ENCODE measurements at regions not wholly inside any gene's neighbourhood (a gene's known extent, or its start where the extent isn't known, plus 50 kb on each side); places are given as distances from the start of the nearest gene placed in this dataset.

DNA sequence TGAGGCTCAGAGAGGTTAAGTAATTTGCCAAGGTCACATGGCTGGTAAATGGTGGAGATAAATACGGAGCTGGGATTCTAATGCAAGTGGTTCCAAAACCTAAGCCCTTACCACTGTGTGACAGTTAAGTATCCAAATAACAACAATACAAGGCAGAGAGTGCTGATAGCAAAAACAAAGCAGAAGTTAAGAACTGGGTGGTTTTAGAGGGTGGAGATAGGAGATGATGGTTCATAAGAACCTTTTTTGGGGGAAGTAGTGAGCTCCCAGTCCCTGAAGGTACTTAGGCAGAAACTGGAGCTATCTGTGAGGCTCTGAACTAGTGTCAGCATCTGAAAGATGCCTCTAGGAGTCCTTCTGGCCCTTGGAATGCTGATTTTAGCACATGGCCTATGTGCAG lies 56.2 kb upstream of the UBE2L5 start:
- no peak overlapping the region for H3K4me3 ChIP-seq (ENCODE audit: low read depth, low read length)
- TF ChIP-seq, protein P1, sequence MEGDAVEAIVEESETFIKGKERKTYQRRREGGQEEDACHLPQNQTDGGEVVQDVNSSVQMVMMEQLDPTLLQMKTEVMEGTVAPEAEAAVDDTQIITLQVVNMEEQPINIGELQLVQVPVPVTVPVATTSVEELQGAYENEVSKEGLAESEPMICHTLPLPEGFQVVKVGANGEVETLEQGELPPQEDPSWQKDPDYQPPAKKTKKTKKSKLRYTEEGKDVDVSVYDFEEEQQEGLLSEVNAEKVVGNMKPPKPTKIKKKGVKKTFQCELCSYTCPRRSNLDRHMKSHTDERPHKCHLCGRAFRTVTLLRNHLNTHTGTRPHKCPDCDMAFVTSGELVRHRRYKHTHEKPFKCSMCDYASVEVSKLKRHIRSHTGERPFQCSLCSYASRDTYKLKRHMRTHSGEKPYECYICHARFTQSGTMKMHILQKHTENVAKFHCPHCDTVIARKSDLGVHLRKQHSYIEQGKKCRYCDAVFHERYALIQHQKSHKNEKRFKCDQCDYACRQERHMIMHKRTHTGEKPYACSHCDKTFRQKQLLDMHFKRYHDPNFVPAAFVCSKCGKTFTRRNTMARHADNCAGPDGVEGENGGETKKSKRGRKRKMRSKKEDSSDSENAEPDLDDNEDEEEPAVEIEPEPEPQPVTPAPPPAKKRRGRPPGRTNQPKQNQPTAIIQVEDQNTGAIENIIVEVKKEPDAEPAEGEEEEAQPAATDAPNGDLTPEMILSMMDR (IDR thresholded peaks at IDR 0.05; ENCODE audit: low read depth, low read length, missing control alignments), result no peak
- DNase-seq (ENCODE audit: low read depth), result no peak

DNA sequence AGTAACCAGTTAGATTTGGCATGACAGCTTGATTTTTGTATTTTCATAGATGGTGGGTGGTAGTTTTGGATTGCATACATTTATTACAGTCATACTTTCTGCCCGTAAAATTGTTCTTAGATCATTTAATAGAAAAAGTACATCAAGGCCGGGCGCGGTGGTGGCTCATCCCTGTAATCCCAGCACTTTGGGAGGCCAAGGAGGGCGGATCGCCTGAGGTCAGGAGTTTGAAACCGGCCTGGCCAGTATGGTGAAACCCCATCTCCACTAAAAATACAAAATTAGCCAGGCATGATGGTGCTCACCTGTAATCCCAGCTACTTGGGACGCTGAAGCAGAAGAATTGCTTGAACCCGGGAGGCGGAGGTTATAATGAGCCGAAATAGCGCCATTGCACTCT lies 55.0 kb upstream of the UBE2L5 start:
- no peak overlapping the region for H3K4me3 ChIP-seq (ENCODE audit: low read depth, low read length)
- no peak for DNase-seq (ENCODE audit: low read depth)
- TF ChIP-seq, protein P1 (IDR thresholded peaks at IDR 0.05; ENCODE audit: low read depth, low read length, missing control alignments), result no peak

DNA sequence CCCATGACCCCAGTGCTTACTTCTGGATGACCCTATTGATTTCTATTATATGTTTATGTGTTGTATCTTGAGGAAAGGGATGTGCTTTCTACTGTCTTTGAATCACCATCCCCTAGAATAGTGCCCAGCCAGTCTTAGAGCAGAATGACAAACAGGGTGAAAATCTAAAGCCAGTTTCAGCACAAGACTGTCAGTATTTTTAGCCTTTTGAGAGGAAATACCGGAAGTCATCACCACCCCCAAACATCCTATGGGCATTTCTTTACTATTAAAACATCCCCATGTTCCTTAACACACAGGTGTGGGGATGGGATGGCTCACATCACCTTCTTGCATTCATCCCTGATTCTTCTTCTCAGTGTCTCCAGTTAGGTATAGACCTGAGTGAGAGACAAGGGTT lies 52.1 kb upstream of the UBE2L5 start:
- TF ChIP-seq, protein P1 (IDR thresholded peaks at IDR 0.05; ENCODE audit: low read depth, low read length, missing control alignments), result no peak
- no peak for DNase-seq (ENCODE audit: low read depth)
- no peak overlapping the region for H3K4me3 ChIP-seq (ENCODE audit: low read depth, low read length)

DNA sequence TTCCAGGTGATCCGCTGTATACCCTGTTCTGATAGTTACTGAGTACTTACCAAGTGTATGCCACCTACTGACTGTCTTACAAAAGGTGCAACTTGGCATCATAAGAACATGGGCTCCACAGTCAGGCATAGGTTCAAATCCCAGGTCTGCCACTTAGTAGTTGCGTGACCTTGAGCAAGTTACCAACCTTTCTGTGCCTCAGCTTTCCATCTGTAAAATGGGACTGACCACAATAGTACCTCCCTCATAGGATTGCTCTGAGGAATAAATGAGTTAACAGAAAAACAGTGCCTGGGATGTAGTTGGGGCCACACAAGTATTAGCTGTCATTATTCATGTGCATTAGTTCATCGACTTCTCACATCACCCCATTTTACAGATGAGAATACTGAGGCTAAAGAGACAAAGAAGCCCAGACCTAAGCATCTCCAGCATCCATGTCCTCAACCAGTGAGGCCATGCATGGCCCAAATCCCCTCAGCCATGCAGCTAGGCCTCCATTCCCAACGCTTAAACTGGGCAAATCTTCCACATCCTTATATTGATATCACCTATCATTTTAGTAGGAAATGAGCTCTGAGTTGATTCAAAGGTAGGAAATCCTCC lies 51.3 kb upstream of the UBE2L5 start:
- TF ChIP-seq, protein P1 (IDR thresholded peaks at IDR 0.05; ENCODE audit: low read depth, low read length, missing control alignments), result no peak
- H3K4me3 ChIP-seq (ENCODE audit: low read depth, low read length), result no peak overlapping the region
- no peak for DNase-seq (ENCODE audit: low read depth)

DNA sequence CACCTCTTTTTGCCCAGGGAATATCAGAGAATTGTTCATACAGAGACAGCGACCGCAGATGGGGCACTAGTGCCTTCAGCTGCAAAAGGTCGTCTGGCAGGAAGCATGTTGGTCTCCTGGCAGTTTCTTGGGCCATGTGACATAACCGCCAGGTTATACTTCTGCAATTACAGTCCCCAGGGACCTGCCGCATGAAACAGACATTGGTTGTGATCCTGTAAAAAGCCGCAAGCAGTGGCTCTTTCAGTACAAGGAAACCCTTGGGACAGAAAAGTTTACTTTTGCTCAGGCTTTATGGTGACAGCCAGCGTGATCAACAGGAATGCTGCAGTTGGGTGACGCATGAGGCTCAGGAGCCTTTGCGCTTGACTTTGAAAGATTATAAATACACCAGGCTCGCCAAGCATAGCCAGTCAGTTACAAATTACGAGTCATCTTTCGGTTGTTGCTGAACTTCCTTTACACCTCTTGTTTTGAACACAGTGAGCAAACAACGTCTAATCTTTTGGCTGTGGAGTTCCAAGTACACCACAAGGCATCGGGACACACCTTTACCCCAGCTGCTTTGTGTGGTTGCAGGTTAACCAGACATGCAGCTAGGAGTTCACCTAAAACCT lies 50.5 kb upstream of the UBE2L5 start:
- TF ChIP-seq, protein P1 (IDR thresholded peaks at IDR 0.05; ENCODE audit: low read depth, low read length, missing control alignments), result no peak
- DNase-seq (ENCODE audit: low read depth), result peak; percentile 92

More for the DNA sequence above, 50.5 kb upstream of the UBE2L5 start:
- peak overlapping the region; percentile 2; the same call in 1 of the 2 replicates for H3K4me3 ChIP-seq (ENCODE audit: low read depth, low read length)
